ENCODE measurements at regions not wholly inside any gene's neighbourhood (a gene's known extent, or its start where the extent isn't known, plus 50 kb on each side); places are given as distances from the start of the nearest gene placed in this dataset.

GRCh38 chr1:209397371-209397770, 186.1 kb upstream of the CAMK1G start:
- TF ChIP-seq CTCF (IDR thresholded peaks at IDR 0.05): no peak
- no peak for TF ChIP-seq ZFX (IDR thresholded peaks at IDR 0.05; ENCODE audit: borderline replicate concordance)
